ENCODE measurements at regions not wholly inside any gene's neighbourhood (a gene's known extent, or its start where the extent isn't known, plus 50 kb on each side); places are given as distances from the start of the nearest gene placed in this dataset.

GRCh38 chr2:38224821-38225437 lies 149.0 kb upstream of the CYP1B1 start:
- no peak for TF ChIP-seq CTCF (IDR thresholded peaks at IDR 0.05; ENCODE audit: insufficient read depth, low read depth, low read length)
- no peak for TF ChIP-seq EZH2 (IDR thresholded peaks at IDR 0.05; ENCODE audit: insufficient read depth, low read length)
